Colonic mucosa (tissue), 4 donors: ENCODE measurements at regions not wholly inside any gene's neighbourhood (a gene's known extent, or its start where the extent isn't known, plus 50 kb on each side); places are given as distances from the start of the nearest gene placed in this dataset.

ENCODE experiments used
- DNase-seq: peaks from one replicate; pipeline ENCODE4 v3.0.0-alpha.2; 2020
- H3K27ac ChIP-seq: fragments of 200-600 bp; one replicate; pipeline ENCODE4 v1.8.0; 2021
- H3K27me3 ChIP-seq: fragments of 200-600 bp; one replicate; pipeline ENCODE4 v1.8.0; 2021
- H3K36me3 ChIP-seq: fragments of 200-600 bp; one replicate; pipeline ENCODE4 v1.8.0; 2021
- H3K4me1 ChIP-seq: fragments of 200-600 bp; one replicate; pipeline ENCODE4 v1.8.0; 2021; ENCODE audit warnings: mild to moderate bottlenecking
- H3K4me3 ChIP-seq: fragments of 200-600 bp; one replicate; pipeline ENCODE4 v1.8.0; 2021
- H3K9ac ChIP-seq, 2 donors: one replicate each; pipeline ENCODE4 v1.7.0; 2013; ENCODE audit warnings: control low read depth in 2 of 2, low read depth in 2 of 2, low read length in 2 of 2
- H3K9me3 ChIP-seq: fragments of 200-600 bp; one replicate; pipeline ENCODE4 v1.8.0; 2021
- CTCF ChIP-seq: fragments of 200-600 bp; IDR thresholded peaks from one replicate; pipeline ENCODE4 v1.8.0; 2022; ENCODE audit warnings: antibody characterized with exemption, mild to moderate bottlenecking
- intact Hi-C: fragments of 100-400 bp; cut with DNase I; formaldehyde crosslinking; loops from one replicate; pipeline ENCODE4 v1.14.1; 2022
- donor health status: healthy.
- donor health status: DM: no; HTN: no; CAD: no.
- donor health status: DM: no; HTN: no; CAD: no.

GRCh38 chr3:152516216-152516615 lies 247.5 kb downstream of the MBNL1 start:
- intact Hi-C loops: no loop called here
- Histone ChIP-seq H3K4me1 (no peaks in the 10 kb centered on the region), H3K27ac (no peak overlapping the region), H3K4me3 (no peak overlapping the region), H3K36me3 (no peaks in the 10 kb centered on the region), H3K27me3 (no peaks in the 10 kb centered on the region), H3K9ac (no peak overlapping the region), H3K9me3 (no peaks in the 10 kb centered on the region)
- no peak for DNase-seq
- TF ChIP-seq CTCF: no peak

- Histone ChIP-seq H3K4me3 (no peak overlapping the region), H3K27me3 (no peaks in the 10 kb centered on the region), H3K9me3 (no peaks in the 10 kb centered on the region), H3K4me1 (no peaks in the 10 kb centered on the region), H3K9ac (no peak overlapping the region), H3K36me3 (no peaks in the 10 kb centered on the region), H3K27ac (no peak overlapping the region)
- no peak for TF ChIP-seq CTCF
- intact Hi-C loops: no loop called here
- DNase-seq: no peak
Measured at GRCh38 chr3:152517502-152517901, 248.8 kb downstream of the MBNL1 start.

- Histone ChIP-seq H3K4me3 (no peak overlapping the region), H3K4me1 (no peaks in the 10 kb centered on the region), H3K27me3 (no peaks in the 10 kb centered on the region), H3K9me3 (no peaks in the 10 kb centered on the region), H3K36me3 (no peaks in the 10 kb centered on the region), H3K9ac (no peak overlapping the region), H3K27ac (no peak overlapping the region)
- no peak for TF ChIP-seq CTCF
- DNase-seq: no peak
- intact Hi-C loops: no loop called here
Measured at GRCh38 chr3:152518346-152518745, 249.6 kb downstream of the MBNL1 start.

GRCh38 chr3:152519376-152519775 lies 250.6 kb downstream of the MBNL1 start:
- Histone ChIP-seq H3K27me3 (no peaks in the 10 kb centered on the region), H3K4me3 (no peak overlapping the region), H3K27ac (no peak overlapping the region), H3K9ac (no peak overlapping the region), H3K36me3 (no peaks in the 10 kb centered on the region), H3K4me1 (no peaks in the 10 kb centered on the region), H3K9me3 (no peaks in the 10 kb centered on the region)
- no peak for TF ChIP-seq CTCF
- no peak for DNase-seq
- intact Hi-C loops: no loop called here

GRCh38 chr3:152522036-152522435 lies 253.3 kb downstream of the MBNL1 start:
- H3K9ac ChIP-seq: no peak overlapping the region
- H3K27ac ChIP-seq: no peak overlapping the region
- H3K27me3 ChIP-seq: no peaks in the 10 kb centered on the region
- DNase-seq: no peak
- intact Hi-C loops: loop anchor here (5.0 kb wide), 1 partner anchor 50 kb away; no protein-coding TSS in a partner anchor
- no peak overlapping the region for H3K4me3 ChIP-seq
- H3K4me1 ChIP-seq: no peaks in the 10 kb centered on the region
- no peaks in the 10 kb centered on the region for H3K9me3 ChIP-seq
- H3K36me3 ChIP-seq: no peaks in the 10 kb centered on the region
- no peak for TF ChIP-seq CTCF
